GM21723 (cell line): ENCODE measurements at regions not wholly inside any gene's neighbourhood (a gene's known extent, or its start where the extent isn't known, plus 50 kb on each side); places are given as distances from the start of the nearest gene placed in this dataset.
"Not testable (repeated sequence)": the region's sequence is repeated elsewhere in the genome, so short reads cannot be mapped to it uniquely, and the experiment has no call there.

Experiments used
- ATAC-seq: cut with Tn5 transposase; IDR thresholded peaks from one replicate; pipeline ENCODE4 v1.9.1; 2021; ENCODE audit warnings: mild to moderate bottlenecking, moderate library complexity; ENCODE audit not compliant: unreplicated experiment

GRCh38 chr4:45283352-45283751 is 557.0 kb upstream of the GNPDA2 start:
- no peak for ATAC-seq

- ATAC-seq = no peak
Measured at GRCh38 chr4:45280121-45280520, 553.8 kb upstream of the GNPDA2 start.

- no peak for ATAC-seq
Measured at GRCh38 chr4:45275862-45276261, 549.5 kb upstream of the GNPDA2 start.

- ATAC-seq = not testable (repeated sequence)
Measured at GRCh38 chr4:45248106-45248505, 521.8 kb upstream of the GNPDA2 start.

GRCh38 chr4:45241976-45242375 is 515.6 kb upstream of the GNPDA2 start:
- no peak for ATAC-seq

- ATAC-seq = no peak
Measured at GRCh38 chr4:45229206-45229605, 502.9 kb upstream of the GNPDA2 start.

- no peak for ATAC-seq
Measured at GRCh38 chr4:45215976-45216542, 489.7 kb upstream of the GNPDA2 start.

- ATAC-seq = not testable (repeated sequence)
Measured at GRCh38 chr4:45208476-45208875, 482.1 kb upstream of the GNPDA2 start.

GRCh38 chr4:45207864-45208331 is 481.5 kb upstream of the GNPDA2 start:
- not testable (repeated sequence) for ATAC-seq

- not testable (repeated sequence) for ATAC-seq
Measured at GRCh38 chr4:45207241-45207863, 481.0 kb upstream of the GNPDA2 start.

GRCh38 chr4:45199736-45200135 is 473.4 kb upstream of the GNPDA2 start:
- ATAC-seq = no peak

GRCh38 chr4:45188501-45188900 is 462.1 kb upstream of the GNPDA2 start:
- no peak for ATAC-seq

- ATAC-seq = no peak
Measured at GRCh38 chr4:45186249-45186648, 459.9 kb upstream of the GNPDA2 start.

- ATAC-seq = no peak
Measured at GRCh38 chr4:45183905-45184304, 457.5 kb upstream of the GNPDA2 start.

GRCh38 chr4:45172636-45173035 is 446.3 kb upstream of the GNPDA2 start:
- no peak for ATAC-seq

GRCh38 chr4:45160951-45161350 is 434.6 kb upstream of the GNPDA2 start:
- ATAC-seq = no peak

- ATAC-seq = no peak
Measured at GRCh38 chr4:45155081-45155777, 428.9 kb upstream of the GNPDA2 start.

GRCh38 chr4:45147866-45148265 is 421.5 kb upstream of the GNPDA2 start:
- no peak for ATAC-seq

- no peak for ATAC-seq
Measured at GRCh38 chr4:45131020-45131419, 404.7 kb upstream of the GNPDA2 start.

- no peak for ATAC-seq
Measured at GRCh38 chr4:45122406-45122805, 396.1 kb upstream of the GNPDA2 start.

- ATAC-seq = no peak
Measured at GRCh38 chr4:45121426-45121975, 395.1 kb upstream of the GNPDA2 start.

GRCh38 chr4:45120163-45120562 is 393.8 kb upstream of the GNPDA2 start:
- no peak for ATAC-seq
